ENCODE measurements at regions not wholly inside any gene's neighbourhood (a gene's known extent, or its start where the extent isn't known, plus 50 kb on each side); places are given as distances from the start of the nearest gene placed in this dataset.
"Not testable (repeated sequence)": the region's sequence is repeated elsewhere in the genome, so short reads cannot be mapped to it uniquely, and the experiment has no call there.

GRCh38 chr12:126219654-126220279, 1154.5 kb downstream of the AACS start:
- no peak for DNase-seq

- no peak for DNase-seq
Observed at GRCh38 chr12:126224032-126224431, 1158.8 kb downstream of the AACS start.

DNA sequence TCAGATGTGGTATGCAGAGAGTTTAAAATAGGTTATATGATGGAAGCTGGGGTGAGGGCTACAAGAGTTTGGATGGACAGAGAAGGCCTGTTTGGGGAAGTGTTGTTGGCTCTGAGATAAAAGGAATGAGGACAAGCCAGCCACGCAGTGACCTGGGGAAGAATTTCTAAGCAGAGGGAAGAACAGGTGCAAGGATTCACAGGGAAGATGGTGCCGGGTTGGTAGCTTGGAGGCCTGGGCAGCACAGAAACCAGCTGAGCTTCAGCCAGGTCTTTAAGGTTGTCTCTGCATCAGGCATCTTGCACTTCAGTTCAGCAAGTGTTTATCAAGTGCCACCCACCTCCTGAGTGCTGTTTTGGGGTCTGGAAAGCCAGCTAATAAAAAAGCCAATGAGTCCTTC, 1163.7 kb downstream of the AACS start:
- no peak for DNase-seq

DNA sequence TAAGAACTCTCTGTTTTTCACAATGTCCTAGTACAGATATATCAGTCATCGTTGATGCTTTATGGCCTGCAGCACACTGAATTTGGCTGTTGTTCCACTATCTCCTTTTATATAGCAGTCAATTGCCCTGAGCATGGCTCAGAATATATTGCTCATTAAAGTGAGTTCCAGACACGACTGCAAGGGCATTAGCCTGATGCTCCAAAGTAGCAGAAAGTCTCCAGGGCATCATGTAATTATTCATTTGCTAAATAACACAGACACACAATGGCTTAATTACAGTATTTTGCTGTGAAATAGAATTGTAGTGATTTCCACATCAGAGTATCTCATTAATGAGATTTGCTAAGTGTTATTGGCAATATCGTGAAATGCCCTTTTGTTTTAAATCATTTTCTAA, 1167.5 kb downstream of the AACS start:
- DNase-seq: no peak

GRCh38 chr12:126233625-126234024, 1168.4 kb downstream of the AACS start:
- no peak for DNase-seq

DNA sequence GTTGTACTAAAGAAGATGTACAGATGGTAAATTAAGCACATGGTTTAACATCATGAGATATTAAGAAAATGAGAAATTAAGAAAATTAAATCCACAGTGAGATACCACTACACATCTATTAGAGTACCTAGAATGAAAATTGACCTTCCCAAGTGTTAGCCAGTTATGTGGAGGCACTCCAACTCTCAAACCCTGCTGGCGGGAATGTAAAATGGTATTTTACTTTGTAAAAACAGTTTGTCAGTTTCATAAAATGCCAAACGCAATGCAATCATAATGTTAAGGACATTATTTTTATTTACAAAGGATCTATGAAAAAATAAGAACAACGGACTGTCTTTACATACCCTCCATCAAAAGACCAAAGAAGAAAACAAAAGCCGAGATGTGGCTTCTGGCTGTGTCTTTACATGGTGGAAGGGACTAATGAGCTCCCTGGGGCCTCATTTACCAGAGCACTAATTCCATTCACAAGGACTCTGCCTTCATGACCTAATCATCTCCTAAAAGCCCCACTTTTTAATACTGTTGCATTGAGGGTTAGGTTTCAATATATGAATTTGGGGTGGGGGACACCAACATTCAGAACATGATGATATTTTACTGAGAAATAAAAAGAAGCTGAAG, 1178.7 kb downstream of the AACS start:
- no peak for DNase-seq

DNA sequence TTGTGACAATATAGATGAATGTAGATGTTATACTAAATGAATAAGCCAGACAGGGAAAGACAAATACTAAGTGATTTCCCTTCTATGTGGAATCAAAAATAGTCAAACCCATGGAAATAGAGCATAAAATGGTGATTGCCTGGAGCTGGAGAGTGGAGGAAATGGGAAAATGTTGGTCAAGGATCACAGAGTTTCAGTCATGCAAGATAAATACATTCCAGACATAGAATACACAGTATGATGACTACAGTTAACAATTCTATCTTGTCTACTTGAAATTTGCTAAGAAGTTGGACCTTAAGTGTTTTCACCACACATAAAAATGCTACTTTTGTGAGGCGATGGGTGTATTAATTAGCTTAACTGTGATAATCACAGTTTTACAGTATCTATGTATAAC, 1182.7 kb downstream of the AACS start:
- DNase-seq: no peak

DNA sequence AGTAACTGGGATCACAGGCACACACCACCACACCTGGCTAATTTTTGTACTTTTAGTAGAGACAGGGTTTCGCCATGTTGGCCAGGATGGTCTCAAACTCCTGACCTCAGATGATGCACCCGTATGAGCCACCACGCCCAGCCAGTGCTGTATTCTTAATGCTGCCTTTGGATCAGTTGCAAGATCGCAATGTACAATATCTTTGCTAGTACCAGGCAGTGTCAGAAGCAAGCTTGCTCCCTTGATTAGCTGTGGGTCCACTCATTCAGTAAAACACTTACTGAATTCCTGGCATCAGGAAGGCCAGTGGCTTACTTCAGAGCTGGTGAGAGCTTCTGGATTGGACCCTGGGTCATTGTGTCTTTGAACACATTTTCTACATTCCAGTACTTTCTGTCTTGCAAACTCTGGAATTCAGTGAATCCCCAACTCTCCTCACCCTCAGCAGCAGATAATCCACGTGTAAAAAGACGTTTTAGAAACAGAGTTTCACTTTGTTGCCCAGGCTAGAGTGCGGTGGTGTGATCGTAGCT, 1183.7 kb downstream of the AACS start:
- no peak for DNase-seq

DNA sequence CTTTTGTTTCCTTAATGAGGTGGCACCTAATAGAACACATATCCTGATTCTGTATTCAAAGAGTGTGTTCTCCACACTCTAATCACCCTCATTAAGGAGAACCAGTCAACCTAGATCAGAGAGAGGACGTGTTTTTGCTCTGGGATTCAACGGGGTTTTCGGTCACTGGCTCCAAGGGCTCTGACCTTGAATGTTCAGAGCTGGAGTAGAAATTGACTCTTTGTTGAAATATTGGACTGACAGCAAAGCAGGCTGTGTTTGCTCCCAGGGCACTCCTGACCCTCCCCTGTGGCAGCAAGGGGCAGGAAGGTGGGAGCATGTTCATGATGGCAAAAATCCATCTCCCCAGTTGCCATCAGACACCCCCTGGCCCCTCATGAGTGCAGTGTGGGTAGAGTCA, 1193.0 kb downstream of the AACS start:
- no peak for DNase-seq

- no peak for DNase-seq
Observed at GRCh38 chr12:126262829-126263228, 1197.6 kb downstream of the AACS start.

GRCh38 chr12:126268222-126268621, 1203.0 kb downstream of the AACS start:
- no peak for DNase-seq

GRCh38 chr12:126271159-126271558, 1205.9 kb downstream of the AACS start:
- DNase-seq: no peak

- no peak for DNase-seq
Observed at GRCh38 chr12:126282691-126283090, 1217.5 kb downstream of the AACS start.

- no peak for DNase-seq
Observed at GRCh38 chr12:126286203-126286602, 1221.0 kb downstream of the AACS start.

DNA sequence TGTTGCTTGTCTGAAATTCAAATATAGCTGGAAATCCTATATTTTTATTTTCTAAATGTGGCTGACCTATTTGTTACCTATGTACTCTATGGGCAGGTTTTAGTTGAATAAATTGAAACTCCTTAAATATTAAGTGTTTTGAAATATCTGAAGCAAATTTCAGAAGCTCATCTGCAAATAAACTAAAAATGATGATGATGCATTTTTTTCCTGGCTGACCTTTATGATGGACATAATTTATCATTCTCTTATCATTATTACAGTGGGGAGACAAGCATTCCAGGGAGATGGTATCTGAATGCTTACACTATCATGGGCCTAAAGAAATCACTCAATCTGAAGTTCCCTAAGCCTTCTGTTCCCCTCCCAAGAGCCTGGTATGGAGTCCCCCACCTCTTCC, 1225.2 kb downstream of the AACS start:
- no peak for DNase-seq

GRCh38 chr12:126291987-126292386, 1226.8 kb downstream of the AACS start:
- not testable (repeated sequence) for DNase-seq

- DNase-seq: no peak
Observed at GRCh38 chr12:126295652-126296051, 1230.4 kb downstream of the AACS start.

- DNase-seq: no peak
Observed at GRCh38 chr12:126309278-126309677, 1244.0 kb downstream of the AACS start.

GRCh38 chr12:126312457-126312856, 1247.2 kb downstream of the AACS start:
- DNase-seq: no peak

GRCh38 chr12:126316411-126316810, 1251.2 kb downstream of the AACS start:
- DNase-seq: no peak

DNA sequence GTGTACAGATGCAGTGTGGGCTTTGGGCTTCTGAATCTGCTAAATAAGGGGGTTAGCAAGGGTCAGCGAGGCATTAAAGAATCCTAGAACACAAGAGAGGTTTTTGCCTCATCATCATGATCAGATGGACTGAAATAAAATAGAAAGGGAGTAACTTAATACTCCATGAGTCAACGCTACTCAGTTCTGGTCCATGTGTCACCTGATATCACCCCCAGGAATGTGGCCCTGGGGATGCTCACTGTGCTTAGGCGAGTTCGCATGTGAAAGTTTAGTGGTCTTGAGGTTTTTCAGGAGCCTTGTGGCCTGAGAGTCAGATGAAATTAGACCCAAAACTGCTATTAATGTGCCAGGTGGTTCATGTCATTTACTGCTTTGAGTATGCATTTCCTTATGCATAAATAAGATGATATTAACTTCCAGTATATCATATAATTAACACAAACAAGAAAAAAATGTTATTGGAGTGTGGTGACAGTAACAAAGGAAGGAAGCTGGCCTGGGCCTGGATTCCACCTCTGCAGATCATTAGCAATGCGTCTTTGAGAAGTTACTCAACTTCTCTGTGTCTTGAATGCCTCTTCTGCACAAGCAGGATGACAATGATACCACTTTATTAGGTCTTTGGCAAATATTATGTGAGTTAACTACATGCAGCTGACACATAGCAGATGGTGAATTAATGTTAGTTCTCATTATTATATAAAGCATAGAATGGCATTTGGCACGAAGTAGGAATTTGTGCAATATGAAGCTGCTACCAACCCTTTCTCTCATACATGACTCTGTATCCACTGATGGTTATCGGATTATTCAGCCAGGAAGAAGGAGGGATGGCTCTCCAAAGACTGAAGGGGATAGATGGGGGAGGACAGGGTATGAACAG, 1272.6 kb downstream of the AACS start:
- DNase-seq: no peak

DNA sequence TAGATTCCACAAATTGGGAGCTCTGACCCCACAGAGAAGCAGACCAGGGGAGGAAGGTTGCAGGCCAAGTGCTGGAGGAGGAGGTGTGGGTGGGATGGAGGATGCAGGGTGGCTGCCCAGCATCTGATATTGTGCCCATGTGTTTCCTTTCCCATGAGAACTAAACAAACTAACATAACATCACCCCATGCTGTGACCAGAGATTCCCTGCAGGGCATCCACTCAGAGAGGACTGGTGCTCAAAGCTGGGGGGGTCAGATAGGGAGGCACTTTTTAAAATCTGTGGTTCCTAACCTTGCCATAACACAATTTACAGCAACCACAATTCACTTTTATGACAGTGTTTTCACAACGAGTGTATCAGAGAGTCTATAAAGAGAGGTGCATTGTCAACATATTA, 1277.6 kb downstream of the AACS start:
- DNase-seq: no peak

GRCh38 chr12:126343321-126343720, 1278.1 kb downstream of the AACS start:
- no peak for DNase-seq

DNA sequence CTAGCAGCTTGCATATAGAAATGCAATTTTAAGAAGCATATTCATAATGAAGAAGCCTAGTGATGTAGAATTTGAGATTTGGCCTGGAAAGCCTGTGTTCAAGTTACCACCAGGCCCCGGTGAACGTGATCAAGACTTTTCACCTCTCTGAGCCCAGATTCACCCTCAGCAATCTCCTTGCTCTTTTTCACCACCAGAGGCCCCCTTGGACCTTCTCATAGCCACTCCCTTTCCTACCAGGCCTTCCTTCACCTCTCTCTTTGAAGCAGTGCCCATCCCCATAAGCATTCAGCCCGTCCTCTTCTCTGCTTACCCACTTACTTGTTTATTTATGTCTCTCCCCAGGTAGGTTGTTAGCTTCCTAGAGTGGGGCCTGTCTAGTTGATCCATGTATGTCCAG, 1280.9 kb downstream of the AACS start:
- DNase-seq: no peak

All from stimulated activated CD4-positive, alpha-beta T cell treated with anti-CD3 and anti-CD28 coated beads, Interleukin-2, amount 100 ng/mL, for 24 hours (primary cell).